CD4-positive, alpha-beta memory T cell (primary cell): ENCODE measurements at regions not wholly inside any gene's neighbourhood (a gene's known extent, or its start where the extent isn't known, plus 50 kb on each side); places are given as distances from the start of the nearest gene placed in this dataset.
A peak's percentile ranks its signal among the peaks of the same experiment; 100 is the strongest.

Experiments
- CTCF ChIA-PET: fragments of 350-600 bp; sonication (Branson Sonifier 250); formaldehyde crosslinking; loops from one replicate; lab custom pipeline; 2021; ENCODE audit warnings: inconsistent platforms; ENCODE audit not compliant: partially characterized antibody; lab: Charles Lee
- POLR2A ChIA-PET: fragments of 350-600 bp; sonication (Branson Sonifier 250); formaldehyde crosslinking; loops from one replicate; lab custom pipeline; 2021; ENCODE audit not compliant: partially characterized antibody; lab: Charles Lee
- DNase-seq, 5 donors: peaks; one replicate each; pipeline versions ENCODE4 v3.0.0 to v3.0.0-alpha.2; 2020 to 2022; ENCODE audit warnings: mixed read lengths in 1 of 5
- H3K27ac ChIP-seq: one replicate; pipeline ENCODE4 v1.7.0; 2013; ENCODE audit warnings: low read depth, low read length
- H3K27me3 ChIP-seq: 2 replicates; pipeline ENCODE4 v1.7.0; 2013; ENCODE audit warnings: mild to moderate bottlenecking, low read length, moderate library complexity; ENCODE audit not compliant: insufficient read depth
- H3K36me3 ChIP-seq: 2 replicates; pipeline ENCODE4 v1.7.0; 2013; ENCODE audit warnings: mild to moderate bottlenecking, low read length, moderate library complexity; ENCODE audit not compliant: insufficient read depth
- H3K4me1 ChIP-seq: 2 replicates; pipeline ENCODE4 v1.7.0; 2013; ENCODE audit warnings: mild to moderate bottlenecking, low read length, moderate library complexity; ENCODE audit not compliant: insufficient read depth
- H3K4me3 ChIP-seq, 2 donors: one replicate each; pipeline ENCODE4 v1.7.0; 2013; ENCODE audit warnings: low read length in 2 of 2, mild to moderate bottlenecking in 1 of 2
- H3K9me3 ChIP-seq, 2 donors: one replicate each; pipeline ENCODE4 v1.7.0; 2013; ENCODE audit warnings: low read length in 2 of 2, control low read depth in 1 of 2; ENCODE audit not compliant: control insufficient read depth in 1 of 2
- H3K27ac Mint-ChIP-seq, 7 donors: one replicate each; pipeline ENCODE4 v1.8.0; 2020 to 2021; ENCODE audit warnings: mixed read lengths in 7 of 7, mild to moderate bottlenecking in 6 of 7, inconsistent platforms in 3 of 7, moderate library complexity in 3 of 7
- H3K27me3 Mint-ChIP-seq, 2 donors: one replicate each; pipeline ENCODE4 v1.8.0; 2020 to 2021; ENCODE audit warnings: mixed read lengths in 2 of 2
- H3K36me3 Mint-ChIP-seq, 2 donors: one replicate each; pipeline ENCODE4 v1.8.0; 2020 to 2021; ENCODE audit warnings: mixed read lengths in 2 of 2, inconsistent platforms in 1 of 2, mild to moderate bottlenecking in 1 of 2
- H3K4me1 Mint-ChIP-seq, 4 donors: one replicate each; pipeline ENCODE4 v1.8.0; 2020 to 2021; ENCODE audit warnings: mixed read lengths in 4 of 4, mild to moderate bottlenecking in 1 of 4
- H3K4me3 Mint-ChIP-seq, 8 donors: one replicate each; pipeline ENCODE4 v1.8.0; 2020 to 2021; ENCODE audit warnings: mixed read lengths in 8 of 8, mild to moderate bottlenecking in 7 of 8, moderate library complexity in 6 of 8, inconsistent platforms in 3 of 8
- H3K9me3 Mint-ChIP-seq, 8 donors: one replicate each; pipeline ENCODE4 v1.8.0; 2020 to 2021; ENCODE audit warnings: mixed read lengths in 8 of 8, mild to moderate bottlenecking in 5 of 8, inconsistent platforms in 3 of 8, moderate library complexity in 1 of 8
- intact Hi-C: fragments of 100-400 bp; cut with micrococcal nuclease; formaldehyde crosslinking; loops from one replicate; pipeline ENCODE4 v1.15.1; 2023

GRCh38 chr4:153083447-153083947 is 120.7 kb upstream of the TRIM2 start:
- Mint-ChIP-seq H3K27ac (peak overlapping the region in 5 of 7 donors; percentile 52 to 88 (median 65)), H3K4me1 (peaks cover 30 to 56% (median 43%) of the 10 kb centered on the region in 4 donors), H3K36me3 (no peaks in the 10 kb centered on the region), H3K4me3 (peak overlapping the region in 6 of 8 donors; percentile 1 to 83 (median 64)), H3K27me3 (peaks cover 0 to 3% of the 10 kb centered on the region in 2 donors), H3K9me3 (no peaks in the 10 kb centered on the region)
- peak; percentile 41 to 62 (median 56) for DNase-seq
- Histone ChIP-seq H3K4me3 (no peak overlapping the region), H3K36me3 (no peaks in the 10 kb centered on the region), H3K9me3 (no peaks in the 10 kb centered on the region), H3K4me1 (peaks cover 57% of the 10 kb centered on the region), H3K27me3 (no peaks in the 10 kb centered on the region), H3K27ac (no peak overlapping the region)
- ChIA-PET CTCF (interaction anchor here (0.6 to 6.7 kb wide), 33 partner anchors 8 to 560 kb away, joined by 3 to 555 read pairs (median 4); partner anchors contain the start of gene TIGD4), POLR2A (interaction anchor here (2.7 to 3.8 kb wide), 2 partner anchors 31 to 43 kb away, joined by 21 to 50 read pairs; no protein-coding TSS in a partner anchor)
- intact Hi-C loops, result loop anchor here (1.0 to 10.0 kb wide), 4 partner anchors 45 to 1969 kb away; no protein-coding TSS in a partner anchor

GRCh38 chr4:153084224-153084979 is 119.8 kb upstream of the TRIM2 start:
- Histone ChIP-seq H3K4me1 (peaks cover 56% of the 10 kb centered on the region), H3K9me3 (no peaks in the 10 kb centered on the region), H3K4me3 (no peak overlapping the region), H3K36me3 (no peaks in the 10 kb centered on the region), H3K27me3 (no peaks in the 10 kb centered on the region), H3K27ac (no peak overlapping the region)
- Mint-ChIP-seq H3K4me1 (peaks cover 30 to 55% (median 42%) of the 10 kb centered on the region in 4 donors), H3K4me3 (no peak overlapping the region), H3K27ac (peak overlapping the region in 1 of 7 donors; percentile 91), H3K27me3 (peaks cover 0 to under 1% of the 10 kb centered on the region in 2 donors), H3K36me3 (no peaks in the 10 kb centered on the region), H3K9me3 (no peaks in the 10 kb centered on the region)
- ChIA-PET CTCF (interaction anchor here (0.7 to 6.7 kb wide), 38 partner anchors 8 to 583 kb away, joined by 3 to 555 read pairs (median 5); partner anchors contain the start of genes ARFIP1 and TIGD4), POLR2A (interaction anchor here (1.1 to 3.8 kb wide), 3 partner anchors 31 to 42 kb away, joined by 7 to 50 read pairs (median 21); no protein-coding TSS in a partner anchor)
- no peak for DNase-seq
- intact Hi-C loops, result loop anchor here (2.0 to 10.0 kb wide), 3 partner anchors 163 to 1970 kb away; no protein-coding TSS in a partner anchor

DNA sequence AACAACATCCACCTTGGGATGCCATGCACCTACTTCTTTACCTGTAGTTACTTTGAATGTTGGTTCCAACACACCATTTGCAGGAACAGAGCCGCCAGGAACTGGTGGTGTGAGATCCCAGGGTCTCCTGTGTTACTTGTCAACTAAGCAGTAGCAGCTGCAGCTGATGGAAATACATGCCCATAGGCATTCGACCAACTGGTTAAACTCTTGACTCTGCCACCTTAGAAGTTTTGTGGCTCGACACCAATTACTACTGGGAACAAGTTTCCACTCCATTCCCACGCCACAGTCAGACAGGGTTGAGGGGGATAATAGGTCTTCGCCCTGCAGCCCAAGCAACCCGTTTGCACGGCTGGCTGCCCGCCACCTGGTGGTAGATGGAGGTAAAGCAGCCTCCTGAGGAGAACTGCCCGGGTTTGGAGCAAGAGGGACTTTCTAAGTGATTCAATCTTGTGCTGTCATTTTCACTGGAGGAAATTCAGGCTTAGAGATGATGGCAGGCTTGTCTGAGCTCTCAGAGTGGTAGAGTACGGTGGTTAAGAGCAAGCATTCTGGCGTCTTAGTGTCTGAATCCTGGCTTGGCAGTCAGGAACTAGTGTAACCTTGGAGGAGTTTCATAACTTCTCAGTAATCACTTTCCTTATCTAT is 119.1 kb upstream of the TRIM2 start:
- intact Hi-C loops, result loop anchor here (1.0 to 10.0 kb wide), 7 partner anchors 31 to 1970 kb away; partner anchors contain the start of genes ARFIP1 and TIGD4
- CTCF ChIA-PET, result interaction anchor here (0.7 to 6.7 kb wide), 22 partner anchors 10 to 584 kb away, joined by 3 to 555 read pairs (median 10); partner anchors contain the start of genes ARFIP1 and TIGD4
- POLR2A ChIA-PET, result interaction anchor here (1.0 to 3.8 kb wide), 3 partner anchors 30 to 42 kb away, joined by 4 to 50 read pairs (median 7); no protein-coding TSS in a partner anchor
- peak; percentile 69 to 81 (median 72) for DNase-seq
- H3K4me3 Mint-ChIP-seq, result peak overlapping the region in 4 of 8 donors; percentile 1 to 47 (median 10)
- Histone ChIP-seq H3K9me3 (no peaks in the 10 kb centered on the region), H3K36me3 (no peaks in the 10 kb centered on the region), H3K27ac (no peak overlapping the region), H3K4me1 (peaks cover 49% of the 10 kb centered on the region), H3K4me3 (no peak overlapping the region), H3K27me3 (no peaks in the 10 kb centered on the region)
- no peaks in the 10 kb centered on the region for H3K9me3 Mint-ChIP-seq
- H3K4me1 Mint-ChIP-seq, result peaks cover 27 to 48% (median 37%) of the 10 kb centered on the region in 4 donors
- peak overlapping the region in 5 of 7 donors; percentile 10 to 91 (median 85) for H3K27ac Mint-ChIP-seq
- no peaks in the 10 kb centered on the region for H3K36me3 Mint-ChIP-seq
- H3K27me3 Mint-ChIP-seq, result no peaks in the 10 kb centered on the region

- peaks cover 17 to 30% (median 25%) of the 10 kb centered on the region in 4 donors for H3K4me1 Mint-ChIP-seq
- no peaks in the 10 kb centered on the region for H3K36me3 ChIP-seq
- no peak overlapping the region for H3K4me3 Mint-ChIP-seq
- H3K4me3 ChIP-seq, result no peak overlapping the region
- H3K9me3 ChIP-seq, result no peaks in the 10 kb centered on the region
- no peak overlapping the region for H3K27ac ChIP-seq
- no peaks in the 10 kb centered on the region for H3K27me3 ChIP-seq
- POLR2A ChIA-PET, result no interaction called here
- H3K4me1 ChIP-seq, result peaks cover 32% of the 10 kb centered on the region
- intact Hi-C loops, result loop anchor here (5.0 to 10.0 kb wide), 2 partner anchors 680 to 1973 kb away; no protein-coding TSS in a partner anchor
- H3K27me3 Mint-ChIP-seq, result no peaks in the 10 kb centered on the region
- no peaks in the 10 kb centered on the region for H3K9me3 Mint-ChIP-seq
- CTCF ChIA-PET, result interaction anchor here (1.1 to 6.0 kb wide), 4 partner anchors 9 to 241 kb away, joined by 3 to 61 read pairs (median 8); no protein-coding TSS in a partner anchor
- H3K27ac Mint-ChIP-seq, result no peak overlapping the region
- no peaks in the 10 kb centered on the region for H3K36me3 Mint-ChIP-seq
- DNase-seq, result no peak
Observed at GRCh38 chr4:153087671-153088194, 116.5 kb upstream of the TRIM2 start.

- Histone ChIP-seq H3K9me3 (no peaks in the 10 kb centered on the region), H3K36me3 (no peaks in the 10 kb centered on the region), H3K27me3 (no peaks in the 10 kb centered on the region), H3K4me1 (peaks cover 17% of the 10 kb centered on the region), H3K27ac (no peak overlapping the region), H3K4me3 (no peak overlapping the region)
- peak overlapping the region in 1 of 7 donors; percentile 1 for H3K27ac Mint-ChIP-seq
- no peak for DNase-seq
- no peaks in the 10 kb centered on the region for H3K36me3 Mint-ChIP-seq
- no peaks in the 10 kb centered on the region for H3K9me3 Mint-ChIP-seq
- H3K27me3 Mint-ChIP-seq, result no peaks in the 10 kb centered on the region
- ChIA-PET POLR2A (interaction anchor here (1.0 kb wide), 1 partner anchor 311 kb away, joined by 3 read pairs; no protein-coding TSS in a partner anchor), CTCF (interaction anchor here (1.2 to 6.0 kb wide), 7 partner anchors 16 to 310 kb away, joined by 3 to 61 read pairs (median 3); partner anchors contain the start of genes ARFIP1 and TIGD4)
- intact Hi-C loops, result loop anchor here (5.0 to 10.0 kb wide), 2 partner anchors 682 to 1975 kb away; no protein-coding TSS in a partner anchor
- no peak overlapping the region for H3K4me3 Mint-ChIP-seq
- peaks cover 10 to 19% (median 16%) of the 10 kb centered on the region in 4 donors for H3K4me1 Mint-ChIP-seq
Observed at GRCh38 chr4:153089742-153090141, 114.5 kb upstream of the TRIM2 start.

DNA sequence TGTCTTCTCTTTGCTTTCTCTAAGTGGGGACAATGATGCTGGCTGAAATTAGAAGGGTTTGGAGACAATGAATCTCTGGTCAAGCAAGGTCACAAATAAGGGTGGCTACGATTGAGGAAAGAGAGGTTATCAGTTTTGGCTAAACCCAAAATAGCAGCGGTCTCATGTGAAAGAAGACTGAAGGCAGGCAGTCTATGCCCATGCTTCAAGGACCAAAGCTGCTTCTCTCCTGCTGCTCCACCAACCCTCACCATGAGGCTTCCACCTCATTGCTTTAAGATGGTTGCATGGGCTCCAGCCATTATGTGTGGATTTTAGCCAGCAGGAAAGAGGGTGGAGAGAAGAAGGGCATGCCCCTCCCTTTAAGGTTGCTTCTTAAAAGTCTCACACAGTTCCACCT is 114.1 kb upstream of the TRIM2 start:
- H3K9me3 Mint-ChIP-seq, result no peaks in the 10 kb centered on the region
- intact Hi-C loops, result no loop called here
- Histone ChIP-seq H3K4me3 (no peak overlapping the region), H3K9me3 (no peaks in the 10 kb centered on the region), H3K27ac (no peak overlapping the region), H3K4me1 (peaks cover 13% of the 10 kb centered on the region), H3K27me3 (no peaks in the 10 kb centered on the region), H3K36me3 (no peaks in the 10 kb centered on the region)
- H3K36me3 Mint-ChIP-seq, result no peaks in the 10 kb centered on the region
- no peak for DNase-seq
- CTCF ChIA-PET, result interaction anchor here (1.2 to 6.0 kb wide), 4 partner anchors 24 to 44 kb away, joined by 3 to 61 read pairs (median 4); no protein-coding TSS in a partner anchor
- peak overlapping the region in 1 of 7 donors; percentile 1 for H3K27ac Mint-ChIP-seq
- POLR2A ChIA-PET, result no interaction called here
- peaks cover 8 to 16% (median 13%) of the 10 kb centered on the region in 4 donors for H3K4me1 Mint-ChIP-seq
- H3K27me3 Mint-ChIP-seq, result no peaks in the 10 kb centered on the region
- no peak overlapping the region for H3K4me3 Mint-ChIP-seq
